IMR-90 (cell line): ENCODE measurements at regions not wholly inside any gene's neighbourhood (a gene's known extent, or its start where the extent isn't known, plus 50 kb on each side); places are given as distances from the start of the nearest gene placed in this dataset.

ENCODE experiments used
- ATAC-seq: fragments of 200-7000 bp; cut with Tn5 transposase; 2 replicates; pipeline ENCODE4 v1.9.1; 2020; ENCODE audit warnings: low read depth, mild to moderate bottlenecking, moderate library complexity
- BruUV-seq: library from RNA; stranded (reverse); fragments of 400-500 nt; replicated peaks from 2 replicates; lab custom pipeline; 2021; lab: Mats Ljungman, UMichigan
- CTCF ChIA-PET: fragments of 300-600 bp; formaldehyde crosslinking; extraction: SDS; loops from one replicate; lab custom pipeline; 2021; ENCODE audit warnings: antibody characterized with exemption; lab: Yijun Ruan, JAX
- POLR2A ChIA-PET: fragments of 300-600 bp; sonication (Branson Sonifier 250); formaldehyde crosslinking; loops from one replicate; lab custom pipeline; 2022; ENCODE audit warnings: antibody characterized with exemption; ENCODE audit not compliant: unreplicated experiment; lab: Charles Lee
- DNase-seq: peaks from one replicate; pipeline ENCODE4 v3.0.0; 2013
- H2AFZ ChIP-seq: replicated peaks from 2 replicates; pipeline ENCODE3; 2013; ENCODE audit warnings: low read length, mild to moderate bottlenecking; ENCODE audit not compliant: poor library complexity
- H2AK5ac ChIP-seq: 2 replicates; pipeline ENCODE4 v1.6.1; 2013; ENCODE audit warnings: low read depth, low read length, inconsistent platforms
- H2AK9ac ChIP-seq: replicated peaks from 2 replicates; pipeline ENCODE3; 2013; ENCODE audit warnings: mild to moderate bottlenecking, low read depth, low read length, moderate library complexity; ENCODE audit not compliant: poor library complexity
- H2BK120ac ChIP-seq: 2 replicates; pipeline ENCODE4 v1.6.1; 2013; ENCODE audit warnings: low read depth, low read length, inconsistent platforms
- H2BK15ac ChIP-seq: 3 replicates; pipeline ENCODE4 v1.6.1; 2013; ENCODE audit warnings: low read depth, low read length, inconsistent platforms
- H2BK20ac ChIP-seq: 2 replicates; pipeline ENCODE4 v1.6.1; 2013; ENCODE audit warnings: low read depth, mild to moderate bottlenecking, inconsistent platforms, low read length, moderate library complexity
- H2BK5ac ChIP-seq: 2 replicates; pipeline ENCODE4 v1.6.1; 2013; ENCODE audit warnings: mild to moderate bottlenecking, low read depth, low read length, inconsistent platforms; ENCODE audit not compliant: poor library complexity, severe bottlenecking
- H3K14ac ChIP-seq: replicated peaks from 2 replicates; pipeline ENCODE4 v1.6.1; 2013; ENCODE audit warnings: low read depth, low read length, inconsistent platforms
- H3K18ac ChIP-seq: 2 replicates; pipeline ENCODE4 v1.6.1; 2013; ENCODE audit warnings: low read depth, low read length, control low read depth
- H3K23ac ChIP-seq: 2 replicates; pipeline ENCODE4 v1.6.1; 2013; ENCODE audit warnings: low read depth, low read length, inconsistent platforms
- H3K27ac ChIP-seq: 2 replicates; pipeline ENCODE4 v1.5.1; 2013; ENCODE audit warnings: mild to moderate bottlenecking, control low read depth, low read length; ENCODE audit not compliant: insufficient read depth
- H3K27me3 ChIP-seq: 2 replicates; pipeline ENCODE4 v1.6.1; 2013; ENCODE audit warnings: low read length; ENCODE audit not compliant: control insufficient read depth, insufficient read depth
- H3K36me3 ChIP-seq: 2 replicates; pipeline ENCODE4 v1.6.1; 2013; ENCODE audit warnings: low read length, mixed read lengths; ENCODE audit not compliant: control insufficient read depth, insufficient read depth
- H3K4ac ChIP-seq: 2 replicates; pipeline ENCODE4 v1.6.1; 2013; ENCODE audit warnings: low read depth, low read length, inconsistent platforms
- H3K4me1 ChIP-seq: 2 replicates; pipeline ENCODE4 v1.6.1; 2013; ENCODE audit warnings: low read length, mixed read lengths; ENCODE audit not compliant: control insufficient read depth, insufficient read depth
- H3K4me2 ChIP-seq: 2 replicates; pipeline ENCODE4 v1.6.1; 2013; ENCODE audit warnings: low read depth, mild to moderate bottlenecking, control low read depth, low read length, moderate library complexity
- H3K4me3 ChIP-seq: 2 replicates; pipeline ENCODE4 v1.5.1; 2013; ENCODE audit warnings: low read depth, mild to moderate bottlenecking, control low read depth, low read length, moderate library complexity; ENCODE audit not compliant: insufficient read depth
- H3K56ac ChIP-seq: 2 replicates; pipeline ENCODE4 v1.6.1; 2013; ENCODE audit warnings: low read length, inconsistent platforms; ENCODE audit not compliant: insufficient read depth; ENCODE audit errors: extremely low read depth
- H3K79me1 ChIP-seq, 2 experiments: 2 replicates each; pipeline ENCODE4 v1.6.1; 2013; ENCODE audit warnings: low read length in 2 of 2, inconsistent platforms in 1 of 2, low read depth in 1 of 2
- H3K9ac ChIP-seq: 2 replicates; pipeline ENCODE4 v1.6.1; 2013; ENCODE audit warnings: low read depth, low read length, control low read depth
- H3K9me1 ChIP-seq: 2 replicates; pipeline ENCODE4 v1.6.1; 2013; ENCODE audit warnings: low read length, inconsistent platforms; ENCODE audit not compliant: insufficient read depth
- H3K9me3 ChIP-seq: 2 replicates; pipeline ENCODE4 v1.6.1; 2013; ENCODE audit warnings: low read length; ENCODE audit not compliant: control insufficient read depth, insufficient read depth
- H4K20me1 ChIP-seq: 2 replicates; pipeline ENCODE4 v1.6.1; 2013; ENCODE audit warnings: low read length, inconsistent platforms; ENCODE audit not compliant: insufficient read depth
- H4K5ac ChIP-seq: 2 replicates; pipeline ENCODE4 v1.6.1; 2013; ENCODE audit warnings: mild to moderate bottlenecking, low read depth, low read length, control low read depth
- H4K8ac ChIP-seq, 2 experiments: 2 replicates each; pipeline ENCODE4 v1.6.1; 2013; ENCODE audit warnings: low read depth in 2 of 2, low read length in 2 of 2, control low read depth in 1 of 2, inconsistent platforms in 1 of 2
- H4K91ac ChIP-seq: 2 replicates; pipeline ENCODE4 v1.6.1; 2013; ENCODE audit warnings: low read depth, low read length, inconsistent platforms; ENCODE audit not compliant: insufficient read depth
- BHLHE40 ChIP-seq: fragments of 150-350 bp; IDR thresholded peaks from 2 replicates; pipeline ENCODE4 v1.6.1; 2016; ENCODE audit warnings: mild to moderate bottlenecking, low read depth, low read length
- CHD1 ChIP-seq: IDR thresholded peaks from 2 replicates; pipeline ENCODE4 v1.6.1; 2012; ENCODE audit warnings: low read depth, low read length, improper control_type of control experiment
- CTCF ChIP-seq: conservative IDR thresholded peaks from 2 replicates; pipeline ENCODE4 v1.5.1; 2012; ENCODE audit warnings: mild to moderate bottlenecking, low read depth, low read length, improper control_type of control experiment
- MAFK ChIP-seq: IDR thresholded peaks from 2 replicates; pipeline ENCODE4 v1.6.1; 2012; ENCODE audit warnings: low read depth, low read length, improper control_type of control experiment
- MAZ ChIP-seq: IDR thresholded peaks from 2 replicates; pipeline ENCODE4 v1.6.1; 2012; ENCODE audit warnings: low read depth, mild to moderate bottlenecking, low read length, improper control_type of control experiment, moderate library complexity, borderline replicate concordance
- MXI1 ChIP-seq: IDR thresholded peaks from 2 replicates; pipeline ENCODE4 v1.6.1; 2012; ENCODE audit warnings: low read depth, mild to moderate bottlenecking, low read length, moderate library complexity, borderline replicate concordance
- NFE2L2 ChIP-seq: fragments of 150-350 bp; IDR thresholded peaks from 2 replicates; pipeline ENCODE4 v1.6.1; 2016; ENCODE audit warnings: low read depth, mild to moderate bottlenecking, low read length
- USF2 ChIP-seq: fragments of 150-350 bp; IDR thresholded peaks from 2 replicates; pipeline ENCODE4 v1.6.1; 2017; ENCODE audit warnings: mild to moderate bottlenecking, antibody characterized with exemption, low read length, low read depth
- WGBS, 2 experiments: methylation state at CpG; one replicate each; pipeline versions ENCODE4 v1.1.5 to v1.1.7; 2013; ENCODE audit warnings: missing lambda C conversion rate in 2 of 2; ENCODE audit not compliant: insufficient read length in 1 of 2; ENCODE audit errors: extremely low coverage in 2 of 2; 5-methylcytosine and 5-hydroxymethylcytosine counted together
- dilution Hi-C: fragments of 300-500 bp; cut with HindIII; formaldehyde crosslinking; loops from one replicate; pipeline ENCODE4 v1.14.3; 2018; ENCODE audit warnings: low sequenced_read_pairs; ENCODE audit not compliant: unreplicated experiment
- in situ Hi-C: fragments of 300-500 bp; cut with MboI; formaldehyde crosslinking; loops from 3 replicates; pipeline ENCODE4 v1.14.3; 2019; ENCODE audit warnings: low sequenced_read_pairs, inconsistent platforms, mixed read lengths
- intact Hi-C: fragments of 100-400 bp; cut with micrococcal nuclease; formaldehyde crosslinking; loops from 2 replicates; pipeline ENCODE4 v1.10.0; 2022

- Histone ChIP-seq H3K23ac (no peak overlapping the region), H3K4me2 (no peak overlapping the region), H3K79me1 (no peaks in the 10 kb centered on the region), H4K20me1 (no peaks in the 10 kb centered on the region), H3K9me3 (no peaks in the 10 kb centered on the region), H4K8ac (no peak overlapping the region), H3K27me3 (peaks cover 32% of the 10 kb centered on the region), H3K27ac (no peak overlapping the region), H3K9me1 (no peaks in the 10 kb centered on the region), H2BK120ac (no peak overlapping the region), H3K4me3 (no peak overlapping the region), H4K5ac (no peak overlapping the region), H2BK15ac (no peak overlapping the region), H3K9ac (no peak overlapping the region), H3K4me1 (no peaks in the 10 kb centered on the region), H2BK20ac (no peak overlapping the region), H3K56ac (no peak overlapping the region), H2AK9ac (no peak overlapping the region), H2AK5ac (no peak overlapping the region), H3K14ac (no peak overlapping the region), H2BK5ac (no peak overlapping the region), H3K4ac (no peak overlapping the region), H2AFZ (no peak overlapping the region), H4K91ac (no peak overlapping the region), H3K36me3 (no peaks in the 10 kb centered on the region), H3K18ac (no peak overlapping the region)
- CTCF ChIA-PET, result no interaction called here
- POLR2A ChIA-PET, result no interaction called here
- in situ Hi-C loops (no loop called here), dilution Hi-C loops (no loop called here), intact Hi-C loops (no loop called here)
- TF ChIP-seq CTCF (no peak), MAFK (no peak), USF2 (no peak), MXI1 (no peak), BHLHE40 (no peak), CHD1 (no peak), MAZ (no peak), NFE2L2 (no peak)
- DNase-seq (no peak), ATAC-seq (no peak)
- BruUV-seq, result no TSS peak
- WGBS, 2 experiments, result 80% methylated on average over 2 of the region's 10 CpGs; no CpG with 5 or more reads in 1 of the 2 experiments
These were observed 116.0 kb downstream of the LIPG start for GRCh38 chr18:49677762-49678413.
